Stimulated activated CD8-positive, alpha-beta memory T cell treated with anti-CD3 and anti-CD28 coated beads, Interleukin-4, amount 100 ng/mL, for 24 hours (primary cell): ENCODE measurements at regions not wholly inside any gene's neighbourhood (a gene's known extent, or its start where the extent isn't known, plus 50 kb on each side); places are given as distances from the start of the nearest gene placed in this dataset.
"Not testable (repeated sequence)": the region's sequence is repeated elsewhere in the genome, so short reads cannot be mapped to it uniquely, and the experiment has no call there.

Experiments used
- DNase-seq: peaks from one replicate; pipeline ENCODE4 v3.0.0-alpha.2; 2020; ENCODE audit warnings: low read depth

- no peak for DNase-seq
Measured at GRCh38 chr5:154546719-154547118, 68.7 kb upstream of the HAND1 start.

GRCh38 chr5:154544646-154545045 is 66.6 kb upstream of the HAND1 start:
- DNase-seq = no peak

- no peak for DNase-seq
Measured at GRCh38 chr5:154543380-154543779, 65.4 kb upstream of the HAND1 start.

- DNase-seq = no peak
Measured at GRCh38 chr5:154542581-154542980, 64.6 kb upstream of the HAND1 start.

GRCh38 chr5:154542000-154542399 is 64.0 kb upstream of the HAND1 start:
- DNase-seq = no peak

- DNase-seq = no peak
Measured at GRCh38 chr5:154541553-154541952, 63.5 kb upstream of the HAND1 start.

GRCh38 chr5:154540600-154540999 is 62.6 kb upstream of the HAND1 start:
- DNase-seq = no peak

- no peak for DNase-seq
Measured at GRCh38 chr5:154538492-154538891, 60.5 kb upstream of the HAND1 start.

- DNase-seq = not testable (repeated sequence)
Measured at GRCh38 chr5:154536439-154536838, 58.4 kb upstream of the HAND1 start.

GRCh38 chr5:154535535-154535934 is 57.5 kb upstream of the HAND1 start:
- DNase-seq = no peak

- no peak for DNase-seq
Measured at GRCh38 chr5:154534457-154535050, 56.5 kb upstream of the HAND1 start.

- DNase-seq = no peak
Measured at GRCh38 chr5:154529282-154529681, 51.3 kb upstream of the HAND1 start.

GRCh38 chr5:154528005-154528594 is 50.1 kb upstream of the HAND1 start:
- no peak for DNase-seq
